Loucy (cell line): ENCODE measurements at regions not wholly inside any gene's neighbourhood (a gene's known extent, or its start where the extent isn't known, plus 50 kb on each side); places are given as distances from the start of the nearest gene placed in this dataset.

Source experiments
- H2AFZ ChIP-seq: fragments of 200-600 bp; sonication (generic); 2 replicates; pipeline ENCODE4 v1.6.0; 2016; ENCODE audit warnings: antibody characterized with exemption, mild to moderate bottlenecking, low read length, moderate library complexity
- H3F3A ChIP-seq: fragments of 200-600 bp; 2 replicates; pipeline ENCODE4 v1.6.0; 2016; ENCODE audit warnings: antibody characterized with exemption, low read depth, mild to moderate bottlenecking
- H3K27me3 ChIP-seq: fragments of 200-600 bp; sonication (generic); 2 replicates; pipeline ENCODE4 v1.6.1; 2014; ENCODE audit warnings: low read length, mild to moderate bottlenecking; ENCODE audit not compliant: insufficient read depth, poor library complexity, severe bottlenecking
- H3K36me3 ChIP-seq: fragments of 200-600 bp; sonication (generic); 2 replicates; pipeline ENCODE4 v1.6.1; 2016; ENCODE audit warnings: low read length; ENCODE audit not compliant: insufficient read depth
- H3K4me1 ChIP-seq: fragments of 200-600 bp; sonication (generic); 2 replicates; pipeline ENCODE4 v1.5.1; 2014; ENCODE audit warnings: low read length, mild to moderate bottlenecking; ENCODE audit not compliant: insufficient read depth, poor library complexity, severe bottlenecking
- H3K4me2 ChIP-seq: fragments of 200-600 bp; sonication (generic); 2 replicates; pipeline ENCODE4 v1.6.0; 2014; ENCODE audit warnings: antibody characterized with exemption, low read length, low read depth, mild to moderate bottlenecking; ENCODE audit not compliant: poor library complexity, severe bottlenecking
- H3K4me3 ChIP-seq: fragments of 200-600 bp; sonication (generic); 2 replicates; pipeline ENCODE4 v1.5.1; 2014; ENCODE audit warnings: low read length, mild to moderate bottlenecking, mixed read lengths; ENCODE audit not compliant: poor library complexity, severe bottlenecking
- H3K79me2 ChIP-seq: fragments of 200-600 bp; sonication (generic); 2 replicates; pipeline ENCODE4 v1.6.1; 2014; ENCODE audit warnings: low read length; ENCODE audit not compliant: insufficient read depth
- H3K9ac ChIP-seq: fragments of 200-600 bp; sonication (generic); 2 replicates; pipeline ENCODE4 v1.6.0; 2014; ENCODE audit warnings: mild to moderate bottlenecking, low read depth, low read length, moderate library complexity; ENCODE audit not compliant: poor library complexity, severe bottlenecking
- H3K9me2 ChIP-seq: fragments of 200-600 bp; sonication (generic); replicated peaks from 2 replicates; pipeline ENCODE4 v1.6.1; 2016; ENCODE audit warnings: low read depth, low read length, mixed read lengths
- H3K9me3 ChIP-seq: fragments of 200-600 bp; sonication (generic); 2 replicates; pipeline ENCODE4 v1.6.1; 2014; ENCODE audit warnings: mild to moderate bottlenecking, antibody characterized with exemption, low read length, low read depth; ENCODE audit not compliant: insufficient read depth
- H4K20me1 ChIP-seq: fragments of 200-600 bp; sonication (generic); 2 replicates; pipeline ENCODE4 v1.6.0; 2014; ENCODE audit warnings: antibody characterized with exemption, low read length, mild to moderate bottlenecking; ENCODE audit not compliant: insufficient read depth, poor library complexity, severe bottlenecking
- CTCF ChIP-seq: fragments of 200-600 bp; sonication (generic); conservative IDR thresholded peaks from 2 replicates; pipeline ENCODE4 v1.5.1; 2014; ENCODE audit warnings: mild to moderate bottlenecking, antibody characterized with exemption, low read length
- EZH2phosphoT487 ChIP-seq: fragments of 200-600 bp; IDR thresholded peaks from 2 replicates; pipeline ENCODE4 v1.6.1; 2018; ENCODE audit warnings: antibody characterized with exemption, mild to moderate bottlenecking, moderate library complexity, borderline replicate concordance

GRCh38 chr6:95091823-95092436, 485.4 kb upstream of the MANEA start:
- no peak overlapping the region for H3K4me2 ChIP-seq
- no peaks in the 10 kb centered on the region for H4K20me1 ChIP-seq
- no peak overlapping the region for H3K4me3 ChIP-seq
- no peak overlapping the region for H3K9ac ChIP-seq
- no peaks in the 10 kb centered on the region for H3K36me3 ChIP-seq
- no peaks in the 10 kb centered on the region for H3K9me3 ChIP-seq
- no peaks in the 10 kb centered on the region for H3F3A ChIP-seq
- H3K9me2 ChIP-seq = no peaks in the 10 kb centered on the region
- no peak overlapping the region; the same call in 1 of the 2 replicates for H2AFZ ChIP-seq
- H3K4me1 ChIP-seq = no peaks in the 10 kb centered on the region
- H3K27me3 ChIP-seq = no peaks in the 10 kb centered on the region
- TF ChIP-seq EZH2phosphoT487 = no peak
- peak; percentile 76 for TF ChIP-seq CTCF
- H3K79me2 ChIP-seq = no peaks in the 10 kb centered on the region

- no peak overlapping the region for H3K9ac ChIP-seq
- no peaks in the 10 kb centered on the region for H3K4me1 ChIP-seq
- 0 out of 2 replicates have a peak overlapping the region, but pooled peaks have one; percentile 13 for H2AFZ ChIP-seq
- H3K4me2 ChIP-seq = no peak overlapping the region
- H4K20me1 ChIP-seq = no peaks in the 10 kb centered on the region
- H3K79me2 ChIP-seq = no peaks in the 10 kb centered on the region
- H3K9me2 ChIP-seq = no peaks in the 10 kb centered on the region
- no peaks in the 10 kb centered on the region for H3K27me3 ChIP-seq
- TF ChIP-seq CTCF (no peak), EZH2phosphoT487 (no peak)
- no peaks in the 10 kb centered on the region for H3K36me3 ChIP-seq
- no peak overlapping the region for H3K4me3 ChIP-seq
- H3F3A ChIP-seq = no peaks in the 10 kb centered on the region
- no peaks in the 10 kb centered on the region for H3K9me3 ChIP-seq
Observed at GRCh38 chr6:95093154-95093553, 484.2 kb upstream of the MANEA start.

- H3K4me3 ChIP-seq = no peak overlapping the region
- no peak overlapping the region for H3K4me2 ChIP-seq
Observed at GRCh38 chr6:95094751-95095663, 482.3 kb upstream of the MANEA start.

More at GRCh38 chr6:95094751-95095663, 482.3 kb upstream of the MANEA start:
- Histone ChIP-seq H3K36me3 (no peaks in the 10 kb centered on the region), H4K20me1 (no peaks in the 10 kb centered on the region), H3K27me3 (no peaks in the 10 kb centered on the region), H2AFZ (no peak overlapping the region), H3K9ac (no peak overlapping the region), H3K9me3 (no peaks in the 10 kb centered on the region), H3K79me2 (no peaks in the 10 kb centered on the region), H3K4me1 (no peaks in the 10 kb centered on the region), H3K9me2 (no peaks in the 10 kb centered on the region), H3F3A (no peaks in the 10 kb centered on the region)
- TF ChIP-seq CTCF = no peak
- no peak for TF ChIP-seq EZH2phosphoT487
